ENCODE measurements at regions not wholly inside any gene's neighbourhood (a gene's known extent, or its start where the extent isn't known, plus 50 kb on each side); places are given as distances from the start of the nearest gene placed in this dataset.
A peak's percentile ranks its signal among the peaks of the same experiment; 100 is the strongest.

GRCh38 chr18:70491734-70492348, 203.0 kb downstream of the SOCS6 start:
- Histone ChIP-seq H3K9ac (no peak overlapping the region), H3K36me3 (no peaks in the 10 kb centered on the region), H2AFZ (replicated peaks) (no peak overlapping the region), H3K27ac (no peak overlapping the region), H3F3A (ENCODE audit: low read depth) (no peaks in the 10 kb centered on the region), H3K4me2 (no peak overlapping the region), H3K27me3 (no peaks in the 10 kb centered on the region), H3K4me3 (no peak overlapping the region), H3K4me1 (no peaks in the 10 kb centered on the region), H3K79me2 (ENCODE audit: low read depth) (no peaks in the 10 kb centered on the region), H3K9me3 (ENCODE audit: low read depth) (no peaks in the 10 kb centered on the region), H4K20me1 (ENCODE audit: low read depth) (no peaks in the 10 kb centered on the region)
- no peaks in the 10 kb centered on the region for H3K4me1 Mint-ChIP-seq
- H3K4me3 Mint-ChIP-seq, result no peak overlapping the region
- H3K9me3 Mint-ChIP-seq, result no peaks in the 10 kb centered on the region
- no peak overlapping the region for H3K27ac Mint-ChIP-seq
- peaks cover 2% of the 10 kb centered on the region for H3K27me3 Mint-ChIP-seq (ENCODE audit: insufficient read depth, low read depth)
- DNase-seq (ENCODE audit: low spot score), result peak; percentile 81
- no peaks in the 10 kb centered on the region for H3K36me3 Mint-ChIP-seq
- TF ChIP-seq EZH2 (IDR thresholded peaks at IDR 0.05) (no peak), CTCF (IDR thresholded peaks at IDR 0.05) (peak; percentile 91)

GRCh38 chr18:70489986-70490933, 201.4 kb downstream of the SOCS6 start:
- H2AFZ ChIP-seq (replicated peaks), result peak overlapping the region; percentile 38
- Mint-ChIP-seq H3K27ac (no peak overlapping the region), H3K9me3 (no peaks in the 10 kb centered on the region), H3K36me3 (no peaks in the 10 kb centered on the region), H3K27me3 (ENCODE audit: insufficient read depth, low read depth) (peaks cover 2% of the 10 kb centered on the region), H3K4me1 (no peaks in the 10 kb centered on the region), H3K4me3 (no peak overlapping the region)
- peak; percentile 79 for DNase-seq (ENCODE audit: low spot score)
- no peaks in the 10 kb centered on the region for H3K9me3 ChIP-seq (ENCODE audit: low read depth)
- H3K27ac ChIP-seq, result no peak overlapping the region
- no peaks in the 10 kb centered on the region for H3K79me2 ChIP-seq (ENCODE audit: low read depth)
- no peaks in the 10 kb centered on the region for H3K27me3 ChIP-seq
- H3F3A ChIP-seq (ENCODE audit: low read depth), result no peaks in the 10 kb centered on the region
- TF ChIP-seq EZH2 (IDR thresholded peaks at IDR 0.05), result no peak
- peak; percentile 78 for TF ChIP-seq CTCF (IDR thresholded peaks at IDR 0.05)
- TF ChIP-seq EZH2phosphoT487 (IDR thresholded peaks at IDR 0.05), result no peak
- H3K4me3 ChIP-seq, result no peak overlapping the region
- no peak overlapping the region for H3K4me2 ChIP-seq
- no peak overlapping the region for H3K9ac ChIP-seq
- no peaks in the 10 kb centered on the region for H3K4me1 ChIP-seq
- no peaks in the 10 kb centered on the region for H4K20me1 ChIP-seq (ENCODE audit: low read depth)
- no peaks in the 10 kb centered on the region for H3K36me3 ChIP-seq

- H3F3A ChIP-seq (ENCODE audit: low read depth), result no peaks in the 10 kb centered on the region
- H3K9me3 ChIP-seq (ENCODE audit: low read depth), result no peaks in the 10 kb centered on the region
- no peaks in the 10 kb centered on the region for H3K4me1 ChIP-seq
- no peak overlapping the region for H3K4me3 ChIP-seq
- no peak for DNase-seq (ENCODE audit: low spot score)
- Mint-ChIP-seq H3K4me1 (no peaks in the 10 kb centered on the region), H3K27ac (no peak overlapping the region), H3K27me3 (ENCODE audit: insufficient read depth, low read depth) (peaks cover 2% of the 10 kb centered on the region), H3K9me3 (no peaks in the 10 kb centered on the region), H3K36me3 (no peaks in the 10 kb centered on the region), H3K4me3 (no peak overlapping the region)
- no peaks in the 10 kb centered on the region for H3K27me3 ChIP-seq
- H3K27ac ChIP-seq, result no peak overlapping the region
- no peaks in the 10 kb centered on the region for H3K79me2 ChIP-seq (ENCODE audit: low read depth)
- peak overlapping the region; percentile 38 for H2AFZ ChIP-seq (replicated peaks)
- H3K4me2 ChIP-seq, result no peak overlapping the region
- no peak overlapping the region for H3K9ac ChIP-seq
- TF ChIP-seq EZH2 (IDR thresholded peaks at IDR 0.05), result no peak
- TF ChIP-seq EZH2phosphoT487 (IDR thresholded peaks at IDR 0.05), result no peak
- no peak for TF ChIP-seq CTCF (IDR thresholded peaks at IDR 0.05)
- no peaks in the 10 kb centered on the region for H3K36me3 ChIP-seq
- H4K20me1 ChIP-seq (ENCODE audit: low read depth), result no peaks in the 10 kb centered on the region
Measured at GRCh38 chr18:70489571-70489970, 200.7 kb downstream of the SOCS6 start.
